GM23248 (cell line): ENCODE measurements at regions not wholly inside any gene's neighbourhood (a gene's known extent, or its start where the extent isn't known, plus 50 kb on each side); places are given as distances from the start of the nearest gene placed in this dataset.
A peak's percentile ranks its signal among the peaks of the same experiment; 100 is the strongest.

ENCODE experiments used
- DNase-seq: peaks from one replicate; pipeline ENCODE4 v3.0.0-alpha.2; 2015
- H2AFZ ChIP-seq: fragments of 200-600 bp; sonication (generic); 2 replicates; pipeline ENCODE4 v1.6.1; 2016; ENCODE audit warnings: antibody characterized with exemption
- H3F3A ChIP-seq: fragments of 200-600 bp; sonication (generic); 2 replicates; pipeline ENCODE4 v1.6.1; 2016; ENCODE audit warnings: mild to moderate bottlenecking, antibody characterized with exemption, mixed run types; ENCODE audit not compliant: insufficient read depth
- H3K27ac ChIP-seq: fragments of 200-600 bp; sonication (generic); 2 replicates; pipeline ENCODE4 v1.5.1; 2016; ENCODE audit warnings: mild to moderate bottlenecking
- H3K27me3 ChIP-seq: fragments of 200-600 bp; sonication (generic); replicated peaks from 2 replicates; pipeline ENCODE4 v1.6.1; 2016; ENCODE audit warnings: mild to moderate bottlenecking; ENCODE audit not compliant: insufficient read depth
- H3K36me3 ChIP-seq: fragments of 200-600 bp; sonication (generic); 2 replicates; pipeline ENCODE4 v1.6.1; 2016; ENCODE audit warnings: low read depth, mild to moderate bottlenecking
- H3K4me1 ChIP-seq: fragments of 200-600 bp; sonication (generic); 2 replicates; pipeline ENCODE4 v1.6.1; 2016; ENCODE audit warnings: mild to moderate bottlenecking; ENCODE audit not compliant: insufficient read depth
- H3K4me2 ChIP-seq: fragments of 200-600 bp; sonication (generic); one replicate; pipeline ENCODE4 v1.6.1; 2016; ENCODE audit warnings: mild to moderate bottlenecking; ENCODE audit not compliant: unreplicated experiment
- H3K4me3 ChIP-seq: fragments of 200-600 bp; sonication (generic); 2 replicates; pipeline ENCODE4 v1.5.1; 2016; ENCODE audit warnings: mild to moderate bottlenecking
- H3K79me2 ChIP-seq: fragments of 200-600 bp; sonication (generic); 2 replicates; pipeline ENCODE4 v1.6.1; 2016; ENCODE audit warnings: mild to moderate bottlenecking; ENCODE audit not compliant: insufficient read depth
- H3K9ac ChIP-seq: fragments of 200-600 bp; sonication (generic); 2 replicates; pipeline ENCODE4 v1.6.1; 2016; ENCODE audit warnings: mild to moderate bottlenecking
- H3K9me2 ChIP-seq: fragments of 200-600 bp; sonication (generic); 2 replicates; pipeline ENCODE4 v1.6.1; 2016; ENCODE audit warnings: mixed run types, mild to moderate bottlenecking, moderate library complexity; ENCODE audit not compliant: insufficient read depth
- H3K9me3 ChIP-seq: fragments of 200-600 bp; sonication (generic); one replicate; pipeline ENCODE4 v1.6.1; 2017; ENCODE audit warnings: low read depth
- H4K20me1 ChIP-seq: fragments of 200-600 bp; sonication (generic); 2 replicates; pipeline ENCODE4 v1.6.0; 2016; ENCODE audit not compliant: insufficient read depth
- EZH2 ChIP-seq: fragments of 200-600 bp; sonication (generic); IDR thresholded peaks from 2 replicates; pipeline ENCODE4 v1.6.1; 2018; ENCODE audit warnings: antibody characterized with exemption, mild to moderate bottlenecking; ENCODE audit not compliant: insufficient read depth, poor library complexity, severe bottlenecking
- EZH2phosphoT487 ChIP-seq: fragments of 200-600 bp; sonication (generic); IDR thresholded peaks from 2 replicates; pipeline ENCODE4 v1.6.1; 2018; ENCODE audit warnings: antibody characterized with exemption, moderate library complexity, mild to moderate bottlenecking, low read depth; ENCODE audit not compliant: insufficient read depth
- WGBS, 2 experiments: methylation state at CpG; one replicate each; pipeline ENCODE4 v1.1.6; 2015 to 2017; ENCODE audit warnings: low lambda C conversion rate in 2 of 2, low coverage in 1 of 2; ENCODE audit errors: missing lambda C conversion rate in 2 of 2; 5-methylcytosine and 5-hydroxymethylcytosine counted together
- in situ Hi-C: fragments of 300-500 bp; cut with MboI; formaldehyde crosslinking; loops from 2 replicates; pipeline ENCODE4 v1.15.0; 2020

GRCh38 chr12:45669792-45670191 lies 59.7 kb upstream of the ARID2 start:
- H3K27ac ChIP-seq, result no peak overlapping the region
- no peaks in the 10 kb centered on the region for H3K79me2 ChIP-seq
- H3K9me3 ChIP-seq, result no peaks in the 10 kb centered on the region
- no peaks in the 10 kb centered on the region for H4K20me1 ChIP-seq
- H2AFZ ChIP-seq, result no peak overlapping the region
- H3K9ac ChIP-seq, result no peak overlapping the region
- no peak overlapping the region for H3K4me3 ChIP-seq
- H3K27me3 ChIP-seq, result no peaks in the 10 kb centered on the region
- no peaks in the 10 kb centered on the region for H3K36me3 ChIP-seq
- H3F3A ChIP-seq, result 0 out of 2 replicates have a peak, but pooled peaks cover 4% of the 10 kb centered on the region
- in situ Hi-C loops, result no loop called here
- TF ChIP-seq EZH2phosphoT487 (no peak), EZH2 (no peak)
- WGBS, 2 experiments, result 1 to 12% methylated on average over 2 of the region's 2 CpGs
- H3K4me2 ChIP-seq, result no peak overlapping the region
- H3K4me1 ChIP-seq, result peaks cover 26% of the 10 kb centered on the region
- H3K9me2 ChIP-seq, result no peaks in the 10 kb centered on the region
- peak; percentile 19 for DNase-seq

- Histone ChIP-seq H3K27ac (no peak overlapping the region), H3K9me2 (no peaks in the 10 kb centered on the region), H3K27me3 (no peaks in the 10 kb centered on the region), H3K79me2 (no peaks in the 10 kb centered on the region), H4K20me1 (no peaks in the 10 kb centered on the region), H3K4me3 (no peak overlapping the region), H3K9me3 (no peaks in the 10 kb centered on the region), H3K4me2 (peak overlapping the region; percentile 27), H2AFZ (peak overlapping the region; percentile 57), H3K36me3 (no peaks in the 10 kb centered on the region), H3K4me1 (peaks cover 27% of the 10 kb centered on the region), H3F3A (0 out of 2 replicates have a peak, but pooled peaks cover 4% of the 10 kb centered on the region), H3K9ac (no peak overlapping the region)
- no peak for TF ChIP-seq EZH2
- no peak for TF ChIP-seq EZH2phosphoT487
- peak; percentile 20 for DNase-seq
- 29% methylated on average over 5 of the region's 5 CpGs for WGBS, 2 experiments
- in situ Hi-C loops, result no loop called here
Measured at GRCh38 chr12:45670346-45671065, 59.0 kb upstream of the ARID2 start.

- 2 to 5% methylated on average over 3 of the region's 3 CpGs for WGBS, 2 experiments
- H3K4me2 ChIP-seq, result peak overlapping the region; percentile 27
Measured at GRCh38 chr12:45671254-45671653, 58.3 kb upstream of the ARID2 start.

DNA sequence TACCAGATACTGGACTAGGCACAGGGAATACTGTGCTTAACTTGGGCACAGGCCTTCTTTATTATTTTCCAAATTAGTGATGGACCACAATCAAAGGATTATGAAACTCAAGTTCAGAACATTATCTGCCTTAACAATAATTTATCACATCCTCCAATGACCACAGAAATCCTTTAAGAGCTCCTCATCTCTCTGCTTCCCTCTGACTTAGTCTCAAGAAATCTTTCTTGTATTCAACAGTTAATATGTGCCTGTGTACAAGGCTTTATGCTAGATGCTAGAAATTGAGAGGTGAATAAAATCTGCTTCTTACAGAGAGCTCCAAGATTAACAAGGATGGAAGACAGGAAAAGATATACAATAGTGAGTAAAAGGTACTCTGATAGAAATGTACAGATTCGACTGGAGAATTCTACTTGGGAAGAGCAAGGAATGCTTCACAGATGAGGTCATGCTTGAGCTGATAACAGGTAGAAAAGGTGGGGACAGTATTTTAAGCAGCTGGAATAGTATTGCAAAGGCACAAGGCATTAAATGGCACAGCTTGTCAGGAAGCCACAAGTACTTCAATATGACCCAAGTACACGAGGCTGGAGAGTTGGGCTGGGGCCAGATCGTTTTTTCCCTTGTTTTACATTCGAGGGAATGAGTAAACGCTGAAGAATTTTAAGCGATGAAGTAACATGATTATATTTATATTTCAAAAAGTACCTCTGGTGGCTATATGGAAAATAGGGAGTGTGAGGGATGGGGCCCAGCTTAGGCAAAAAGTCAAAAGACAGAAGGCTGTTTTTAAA lies 55.1 kb upstream of the ARID2 start:
- H4K20me1 ChIP-seq, result no peaks in the 10 kb centered on the region

More at GRCh38 chr12:45671254-45671653, 58.3 kb upstream of the ARID2 start:
- H3K9me3 ChIP-seq, result no peaks in the 10 kb centered on the region
- no peaks in the 10 kb centered on the region for H3K27me3 ChIP-seq
- no peak overlapping the region for H3K9ac ChIP-seq
- H3K4me3 ChIP-seq, result no peak overlapping the region
- no peaks in the 10 kb centered on the region for H3K36me3 ChIP-seq
- 0 out of 2 replicates have a peak, but pooled peaks cover 4% of the 10 kb centered on the region for H3F3A ChIP-seq
- peaks cover 26% of the 10 kb centered on the region for H3K4me1 ChIP-seq
- peak overlapping the region; percentile 57 for H2AFZ ChIP-seq
- H3K79me2 ChIP-seq, result no peaks in the 10 kb centered on the region
- TF ChIP-seq EZH2phosphoT487 (no peak), EZH2 (no peak)
- in situ Hi-C loops, result no loop called here
- H3K9me2 ChIP-seq, result no peaks in the 10 kb centered on the region
- no peaks in the 10 kb centered on the region for H4K20me1 ChIP-seq
- no peak overlapping the region for H3K27ac ChIP-seq
- peak; percentile 61 for DNase-seq

More for the DNA sequence above, 55.1 kb upstream of the ARID2 start:
- in situ Hi-C loops, result no loop called here
- no peaks in the 10 kb centered on the region for H3K9me3 ChIP-seq
- H3K79me2 ChIP-seq, result no peaks in the 10 kb centered on the region
- no peak overlapping the region for H3K27ac ChIP-seq
- H3K36me3 ChIP-seq, result no peaks in the 10 kb centered on the region
- no peaks in the 10 kb centered on the region for H3K27me3 ChIP-seq
- WGBS, 2 experiments, result 46 to 47% methylated on average over 6 of the region's 6 CpGs
- TF ChIP-seq EZH2phosphoT487 (no peak), EZH2 (no peak)
- peak; percentile 53 for DNase-seq
- no peaks in the 10 kb centered on the region for H3K9me2 ChIP-seq
- H3K9ac ChIP-seq, result no peak overlapping the region
- H3K4me2 ChIP-seq, result no peak overlapping the region
- H3K4me3 ChIP-seq, result no peak overlapping the region
- peaks cover 23% of the 10 kb centered on the region for H3K4me1 ChIP-seq
- H2AFZ ChIP-seq, result no peak overlapping the region
- H3F3A ChIP-seq, result 0 out of 2 replicates have a peak, but pooled peaks cover 4% of the 10 kb centered on the region
